Femur (tissue), 1 donor: ENCODE measurements at regions not wholly inside any gene's neighbourhood (a gene's known extent, or its start where the extent isn't known, plus 50 kb on each side); places are given as distances from the start of the nearest gene placed in this dataset.
A peak's percentile ranks its signal among the peaks of the same experiment; 100 is the strongest.

ENCODE experiments used
- DNase-seq: peaks from one replicate; pipeline ENCODE4 v3.0.0-alpha.2; 2017

GRCh38 chr2:164439885-164440284 lies 181.4 kb downstream of the GRB14 start:
- DNase-seq = no peak

GRCh38 chr2:164439235-164439634 lies 182.0 kb downstream of the GRB14 start:
- no peak for DNase-seq

DNA sequence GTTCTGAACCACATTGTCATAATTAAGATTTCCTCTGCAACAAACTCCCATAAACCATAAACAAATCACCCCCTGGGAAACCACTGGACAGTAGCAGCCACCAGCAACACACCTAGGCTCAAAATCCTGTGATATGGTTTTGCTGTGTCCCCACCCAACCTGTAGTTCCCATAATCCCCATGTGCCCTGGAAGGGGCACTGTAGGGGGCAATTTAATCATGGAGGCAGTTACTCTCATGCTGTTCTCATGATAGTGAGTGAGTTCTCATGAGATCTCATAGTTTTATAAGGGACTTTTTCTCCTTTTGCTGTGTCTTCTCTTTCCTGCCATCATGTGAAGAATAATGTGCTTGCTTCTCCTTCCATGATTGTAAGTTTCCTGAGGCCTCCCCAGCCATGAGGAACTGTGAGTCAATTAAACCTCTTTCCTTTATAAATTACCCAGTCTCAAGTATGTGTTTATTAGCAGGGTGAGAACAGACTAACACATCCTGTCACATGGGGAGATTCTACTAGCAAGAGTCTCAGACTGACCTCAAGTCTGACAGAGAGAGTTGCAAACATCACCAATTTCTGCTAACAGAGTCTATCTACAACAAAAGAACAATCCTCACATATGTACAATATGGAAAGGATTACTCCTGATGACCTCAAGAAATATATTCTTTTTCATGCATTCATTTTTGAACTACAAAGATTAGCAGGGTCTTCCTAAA lies 182.6 kb downstream of the GRB14 start:
- no peak for DNase-seq

DNA sequence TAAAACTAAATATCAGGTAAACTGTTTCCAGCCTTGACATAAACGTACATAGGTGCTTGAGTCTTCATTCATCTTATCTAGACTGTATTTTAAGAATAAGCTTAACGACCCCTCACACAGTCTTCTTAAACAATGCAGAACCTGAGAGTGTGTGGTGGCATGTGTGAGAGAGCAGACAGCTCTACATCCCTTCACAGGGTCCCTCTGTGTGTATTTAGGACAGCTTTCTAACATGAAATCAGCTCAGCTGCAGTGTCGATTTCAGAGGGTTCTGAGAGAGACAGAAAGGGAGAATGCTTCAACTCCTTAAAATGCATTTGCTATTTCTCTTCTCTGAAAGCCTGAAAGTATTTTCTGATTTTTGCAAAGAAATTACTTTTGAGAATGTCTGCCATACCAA lies 185.2 kb downstream of the GRB14 start:
- no peak for DNase-seq

DNA sequence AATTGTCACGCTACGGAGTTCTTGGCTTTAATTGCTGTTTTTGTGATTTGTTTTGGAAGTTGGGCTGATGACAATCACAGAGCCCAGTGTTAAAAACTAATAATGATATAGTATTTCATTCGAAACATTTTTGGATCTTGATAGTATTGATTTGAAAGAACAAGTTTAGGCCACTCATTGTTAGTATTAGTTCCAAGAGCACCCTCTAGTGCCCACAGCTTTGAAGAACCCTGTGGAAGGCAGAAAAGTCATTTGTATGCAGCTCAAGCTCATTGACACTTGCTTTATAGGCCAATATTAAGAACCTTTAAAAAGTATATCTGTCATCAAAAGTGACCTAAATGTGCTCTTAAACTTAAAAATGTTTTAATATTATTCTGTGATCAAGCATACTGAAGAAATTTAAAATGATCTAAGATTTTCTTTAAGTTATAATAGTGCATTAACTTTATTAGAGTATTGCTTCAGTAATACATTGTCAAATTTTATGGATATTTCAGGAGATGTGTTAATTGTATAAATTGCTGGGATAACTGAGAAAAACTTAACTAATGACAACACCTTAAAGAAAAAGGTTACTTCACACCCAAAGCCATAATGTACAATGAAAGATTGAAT lies 191.0 kb downstream of the GRB14 start:
- no peak for DNase-seq

GRCh38 chr2:164429354-164429753 lies 191.9 kb downstream of the GRB14 start:
- no peak for DNase-seq

GRCh38 chr2:164427111-164427510 lies 194.2 kb downstream of the GRB14 start:
- DNase-seq = no peak

DNA sequence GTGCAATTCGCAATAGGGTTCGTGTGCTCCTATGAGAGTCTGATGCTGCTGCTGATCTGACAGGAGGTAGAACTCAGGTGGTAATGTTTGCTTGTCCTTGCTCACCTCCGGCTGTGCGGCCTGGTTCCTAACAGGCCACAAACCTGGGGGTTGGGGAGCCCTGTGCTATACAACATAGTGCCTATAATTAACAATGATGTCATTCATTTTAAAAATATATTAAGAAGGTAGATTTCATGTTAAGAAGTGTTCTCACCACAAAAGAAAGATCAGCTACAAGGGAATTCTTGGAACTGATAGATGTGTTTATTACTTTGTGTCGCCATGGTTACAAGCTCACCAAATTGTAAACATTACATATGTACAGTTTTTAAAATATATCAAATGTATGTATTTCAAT lies 200.5 kb downstream of the GRB14 start:
- DNase-seq = no peak

- DNase-seq = no peak
These were observed 208.5 kb downstream of the GRB14 start for GRCh38 chr2:164412831-164413230.

- no peak for DNase-seq
These were observed 231.9 kb downstream of the GRB14 start for GRCh38 chr2:164389411-164389810.

- no peak for DNase-seq
These were observed 232.8 kb downstream of the GRB14 start for GRCh38 chr2:164388511-164388910.

GRCh38 chr2:164386231-164386630 lies 235.1 kb downstream of the GRB14 start:
- no peak for DNase-seq

DNA sequence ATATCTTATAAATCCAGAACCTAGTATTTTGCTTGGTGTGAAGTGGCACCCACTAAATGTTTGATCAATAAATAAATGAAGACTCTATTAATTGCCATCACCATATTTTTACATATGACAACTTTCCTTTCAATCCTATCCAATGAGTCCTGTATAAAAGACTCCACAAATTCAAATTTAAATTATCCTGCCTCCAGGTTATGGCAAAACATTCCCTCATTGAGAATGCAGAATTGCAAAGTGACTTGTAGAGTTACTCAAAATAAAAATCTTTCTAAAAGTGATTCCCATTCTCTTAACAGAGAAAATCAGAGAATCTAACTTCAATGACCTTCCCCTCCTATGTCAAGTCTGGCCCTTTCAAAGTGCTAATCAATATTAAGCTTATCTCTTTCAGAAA lies 236.8 kb downstream of the GRB14 start:
- DNase-seq = no peak

GRCh38 chr2:164371916-164372315 lies 249.4 kb downstream of the GRB14 start:
- no peak for DNase-seq

DNA sequence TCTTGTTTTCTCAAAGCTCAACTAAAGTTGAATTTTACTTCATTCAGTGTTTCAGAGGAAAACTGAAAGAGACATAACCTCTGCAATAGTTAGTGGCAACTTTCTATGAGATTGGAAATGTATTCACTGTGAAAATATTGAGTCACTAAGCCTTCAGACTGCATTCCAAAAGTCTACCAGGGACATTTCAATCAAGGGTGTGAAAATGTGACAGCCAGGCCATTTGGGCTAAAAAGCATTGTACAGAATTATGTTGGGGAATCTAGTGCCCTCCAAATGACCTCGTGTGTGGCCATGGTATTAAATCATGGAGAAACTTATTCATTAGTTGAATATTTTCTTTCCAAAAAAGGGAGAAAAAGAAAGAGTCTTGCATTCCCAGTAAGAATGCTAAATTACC lies 251.9 kb downstream of the GRB14 start:
- DNase-seq = no peak

DNA sequence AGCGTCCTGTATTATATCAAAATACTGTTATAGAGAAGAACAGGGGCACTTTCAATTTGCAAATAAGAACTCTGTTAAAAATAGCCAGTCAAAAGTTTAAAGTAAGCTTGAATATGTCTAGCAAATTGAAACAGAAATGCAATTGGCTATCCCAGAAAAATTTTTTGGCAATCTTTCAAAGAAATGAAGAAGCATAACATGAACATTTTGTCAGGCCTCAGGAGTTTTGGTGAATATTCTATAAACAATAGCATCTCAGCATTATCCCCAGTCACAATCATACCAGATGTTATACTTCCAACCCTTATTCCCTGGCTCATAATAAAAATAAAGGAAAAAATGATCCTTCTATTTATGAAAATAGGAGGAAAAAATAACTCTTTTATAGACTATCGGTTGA lies 252.4 kb downstream of the GRB14 start:
- no peak for DNase-seq

GRCh38 chr2:164363646-164364045 lies 257.6 kb downstream of the GRB14 start:
- no peak for DNase-seq

DNA sequence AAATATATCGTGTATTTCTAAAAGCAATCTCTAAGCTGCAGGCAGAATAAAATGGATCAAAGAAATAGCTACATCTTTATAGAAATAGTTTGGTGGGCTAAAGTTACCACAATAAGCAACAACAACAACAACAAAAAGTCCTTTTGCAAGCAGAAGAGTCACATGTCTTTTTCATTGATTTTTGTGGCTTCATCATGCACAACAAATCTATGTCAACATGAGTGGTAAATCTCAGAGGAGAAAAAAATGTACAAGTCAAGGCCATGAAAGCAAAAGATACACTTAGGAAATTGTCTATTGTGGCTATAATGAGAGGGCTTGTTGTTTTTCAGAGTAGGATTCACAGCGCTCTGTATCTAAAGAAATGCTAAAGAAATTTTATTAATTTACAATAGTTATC lies 269.7 kb downstream of the GRB14 start:
- DNase-seq = no peak

DNA sequence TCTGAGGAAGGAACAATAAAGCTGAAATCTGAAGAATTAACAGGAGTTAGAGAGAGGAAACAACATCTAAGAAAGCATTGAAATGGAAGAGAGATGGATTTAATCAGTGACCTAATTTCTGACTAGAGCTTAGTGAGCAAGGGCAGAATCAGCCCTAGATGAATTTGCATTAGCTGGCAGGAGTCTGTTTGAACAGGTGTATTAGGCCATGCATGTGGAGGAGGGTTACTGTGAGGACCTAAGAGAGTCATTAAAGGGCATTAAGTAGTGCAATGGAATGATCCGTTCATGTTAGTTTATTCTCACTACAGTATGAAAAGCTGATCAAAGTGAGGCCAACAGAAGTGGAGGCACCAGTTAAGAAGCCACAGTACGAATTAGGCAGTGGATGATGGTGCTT lies 285.3 kb downstream of the GRB14 start:
- no peak for DNase-seq

GRCh38 chr2:164335128-164335527 lies 286.2 kb downstream of the GRB14 start:
- no peak for DNase-seq

- DNase-seq = no peak
These were observed 293.0 kb downstream of the GRB14 start for GRCh38 chr2:164328310-164328709.

DNA sequence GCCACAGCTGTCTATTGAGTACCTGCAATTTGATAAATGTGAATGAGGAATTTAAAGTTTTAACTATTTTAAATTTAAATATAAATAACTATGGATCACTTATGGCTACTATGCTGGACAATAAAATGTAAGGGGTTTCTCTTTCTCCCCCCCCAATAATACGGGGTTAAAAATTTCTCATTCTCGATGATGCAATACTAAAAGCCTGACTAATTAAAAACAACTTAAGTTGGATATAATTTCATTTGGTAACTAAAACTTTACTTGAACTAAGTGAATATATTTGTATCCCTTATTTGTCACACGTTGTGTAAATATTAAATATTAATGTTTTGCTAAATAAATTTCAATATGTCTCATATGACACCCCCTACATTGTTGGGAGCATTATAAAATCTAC lies 297.3 kb downstream of the GRB14 start:
- DNase-seq = no peak

DNA sequence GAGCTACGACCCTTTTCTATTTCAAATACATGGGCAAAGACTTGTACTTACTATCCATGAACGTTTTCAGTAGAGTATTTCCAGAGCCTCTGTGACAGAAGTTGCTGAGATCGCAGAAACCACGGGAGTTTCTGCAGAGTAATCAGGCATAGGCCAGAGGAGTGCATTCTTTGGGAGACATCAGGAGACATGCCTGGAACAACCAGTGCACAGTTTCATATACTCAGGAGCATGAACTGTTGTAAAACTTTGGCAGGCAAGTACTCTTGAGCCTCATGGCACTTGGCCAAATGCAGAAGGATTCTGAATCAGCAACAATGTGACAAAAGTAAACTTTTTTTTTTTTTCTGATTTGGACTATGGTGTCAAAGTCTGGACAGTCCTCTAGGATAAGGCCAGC lies 307.1 kb downstream of the GRB14 start:
- DNase-seq = peak; percentile 21

GRCh38 chr2:164306872-164307271 lies 314.4 kb downstream of the GRB14 start:
- no peak for DNase-seq

- no peak for DNase-seq
These were observed 318.5 kb downstream of the GRB14 start for GRCh38 chr2:164302786-164303185.
